AG04449 (cell line): ENCODE measurements at regions not wholly inside any gene's neighbourhood (a gene's known extent, or its start where the extent isn't known, plus 50 kb on each side); places are given as distances from the start of the nearest gene placed in this dataset.

ENCODE experiments used
- CTCF ChIA-PET: fragments of 350-600 bp; formaldehyde crosslinking; extraction: SDS; loops from one replicate; lab custom pipeline; 2021; ENCODE audit warnings: antibody characterized with exemption; lab: Yijun Ruan, JAX
- POLR2A ChIA-PET: fragments of 400-600, 350-600 bp; formaldehyde crosslinking; extraction: SDS; loops from one replicate; lab custom pipeline; 2020; ENCODE audit warnings: antibody characterized with exemption, inconsistent platforms; lab: Yijun Ruan, JAX
- DNase-seq: peaks from one replicate; pipeline ENCODE4 v3.0.0-alpha.2; 2010; ENCODE audit warnings: low read depth, low spot score
- H3K4me3 ChIP-seq: 2 replicates; pipeline ENCODE4 v1.5.1; 2011; ENCODE audit warnings: low read depth, mild to moderate bottlenecking, control low read depth, low read length
- CTCF ChIP-seq: IDR thresholded peaks from one replicate; pipeline ENCODE4 v1.5.1; 2011; ENCODE audit warnings: mild to moderate bottlenecking, moderate library complexity, low read length, control low read depth, inconsistent platforms; ENCODE audit not compliant: insufficient read depth; ENCODE audit errors: missing control alignments

GRCh38 chr17:33756021-33756420 lies 462.9 kb upstream of the ASIC2 start:
- ChIA-PET CTCF (interaction anchor here (1.4 kb wide), 1 partner anchor 30 kb away, joined by 4 read pairs; no protein-coding TSS in a partner anchor), POLR2A (no interaction called here)
- no peak for TF ChIP-seq CTCF
- no peak overlapping the region for H3K4me3 ChIP-seq
- DNase-seq: no peak

- no peak overlapping the region for H3K4me3 ChIP-seq
- TF ChIP-seq CTCF: no peak
- ChIA-PET CTCF (interaction anchor here (1.6 to 2.0 kb wide), 2 partner anchors 13 to 40 kb away, joined by 3 to 7 read pairs; no protein-coding TSS in a partner anchor), POLR2A (no interaction called here)
- no peak for DNase-seq
These were observed 472.8 kb upstream of the ASIC2 start for GRCh38 chr17:33765871-33766270.

GRCh38 chr17:33766721-33767120 lies 473.6 kb upstream of the ASIC2 start:
- no peak overlapping the region for H3K4me3 ChIP-seq
- no peak for DNase-seq
- ChIA-PET POLR2A (no interaction called here), CTCF (interaction anchor here (1.6 to 2.0 kb wide), 2 partner anchors 12 to 41 kb away, joined by 3 to 7 read pairs; no protein-coding TSS in a partner anchor)
- TF ChIP-seq CTCF: no peak

GRCh38 chr17:33769066-33769465 lies 476.0 kb upstream of the ASIC2 start:
- CTCF ChIA-PET: interaction anchor here (1.5 to 2.4 kb wide), 2 partner anchors 10 to 18 kb away, joined by 6 to 14 read pairs; no protein-coding TSS in a partner anchor
- H3K4me3 ChIP-seq: no peak overlapping the region
- no peak for TF ChIP-seq CTCF
- no peak for DNase-seq
- POLR2A ChIA-PET: no interaction called here

GRCh38 chr17:33776304-33776703 lies 478.8 kb upstream of the CCL2 start:
- no peak for DNase-seq
- POLR2A ChIA-PET: no interaction called here
- CTCF ChIA-PET: no interaction called here
- TF ChIP-seq CTCF: no peak
- no peak overlapping the region for H3K4me3 ChIP-seq

- POLR2A ChIA-PET: no interaction called here
- no peak overlapping the region for H3K4me3 ChIP-seq
- no peak for TF ChIP-seq CTCF
- DNase-seq: no peak
- CTCF ChIA-PET: interaction anchor here (4.0 kb wide), 1 partner anchor 585 kb away, joined by 20 read pairs; no protein-coding TSS in a partner anchor
These were observed 478.2 kb upstream of the CCL2 start for GRCh38 chr17:33776903-33777302.
